Activated CD8-positive, alpha-beta T cell treated with anti-CD3 and anti-CD28 coated beads for 36 hours (primary cell): ENCODE measurements at regions not wholly inside any gene's neighbourhood (a gene's known extent, or its start where the extent isn't known, plus 50 kb on each side); places are given as distances from the start of the nearest gene placed in this dataset.

ENCODE experiments used
- ATAC-seq: fragments of 200-7000 bp; cut with Tn5 transposase; one replicate; pipeline ENCODE4 v1.10.0; 2021; ENCODE audit warnings: mild to moderate bottlenecking, moderate library complexity
- CTCF ChIA-PET: fragments of 350-600 bp; sonication (Branson Sonifier 250); formaldehyde crosslinking; loops from one replicate; lab custom pipeline; 2021; ENCODE audit warnings: antibody characterized with exemption; lab: Charles Lee
- POLR2A ChIA-PET: fragments of 350-600 bp; sonication (Branson Sonifier 250); formaldehyde crosslinking; loops from one replicate; lab custom pipeline; 2021; ENCODE audit warnings: antibody characterized with exemption; lab: Charles Lee
- DNase-seq: peaks from one replicate; pipeline ENCODE4 v3.0.0-alpha.2; 2020
- H3K27ac Mint-ChIP-seq: one replicate; pipeline ENCODE4 v1.8.0; 2021; ENCODE audit warnings: mild to moderate bottlenecking, mixed read lengths
- H3K27me3 Mint-ChIP-seq: one replicate; pipeline ENCODE4 v1.8.0; 2021; ENCODE audit warnings: mixed read lengths
- H3K36me3 Mint-ChIP-seq: one replicate; pipeline ENCODE4 v1.8.0; 2021; ENCODE audit warnings: low read depth, mixed read lengths
- H3K4me1 Mint-ChIP-seq: one replicate; pipeline ENCODE4 v1.8.0; 2021; ENCODE audit warnings: low read depth, mixed read lengths
- H3K4me3 Mint-ChIP-seq: one replicate; pipeline ENCODE4 v1.8.0; 2021; ENCODE audit warnings: mild to moderate bottlenecking, moderate library complexity, mixed read lengths
- H3K9me3 Mint-ChIP-seq: one replicate; pipeline ENCODE4 v1.8.0; 2021; ENCODE audit warnings: mixed read lengths
- intact Hi-C: fragments of 100-400 bp; cut with micrococcal nuclease; formaldehyde crosslinking; loops from one replicate; pipeline ENCODE4 v1.10.0; 2022
- TF ChIP-seq, protein P1 (sequence below): fragments of 200-600 bp; IDR thresholded peaks from one replicate; pipeline ENCODE4 v1.8.0; 2022; ENCODE audit warnings: antibody characterized with exemption, mild to moderate bottlenecking

DNA sequence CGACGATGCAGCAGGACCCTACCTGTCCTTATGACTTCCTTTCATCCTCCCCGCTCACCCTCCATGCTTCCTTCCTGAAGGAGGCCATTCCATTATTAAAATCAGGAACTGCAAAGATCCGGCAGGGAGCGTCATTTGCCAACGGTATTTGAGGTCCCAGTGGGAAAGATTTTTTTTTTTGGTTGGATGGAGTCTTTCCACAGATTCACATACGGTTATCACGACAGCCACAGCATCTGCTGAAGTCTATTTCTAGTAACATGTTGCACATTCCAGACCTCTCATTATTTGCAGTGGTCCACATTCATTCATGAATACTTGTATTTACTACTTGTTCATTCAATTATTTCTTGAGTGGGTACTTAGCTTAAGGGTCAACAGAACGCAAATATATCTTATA lies 94.7 kb upstream of the LYZL2 start:
- H3K36me3 Mint-ChIP-seq = no peaks in the 10 kb centered on the region
- ATAC-seq = no peak
- no peak overlapping the region for H3K27ac Mint-ChIP-seq
- H3K4me3 Mint-ChIP-seq = no peak overlapping the region
- H3K9me3 Mint-ChIP-seq = no peaks in the 10 kb centered on the region
- no peaks in the 10 kb centered on the region for H3K27me3 Mint-ChIP-seq
- no peak for DNase-seq
- H3K4me1 Mint-ChIP-seq = no peaks in the 10 kb centered on the region
- TF ChIP-seq, protein P1, sequence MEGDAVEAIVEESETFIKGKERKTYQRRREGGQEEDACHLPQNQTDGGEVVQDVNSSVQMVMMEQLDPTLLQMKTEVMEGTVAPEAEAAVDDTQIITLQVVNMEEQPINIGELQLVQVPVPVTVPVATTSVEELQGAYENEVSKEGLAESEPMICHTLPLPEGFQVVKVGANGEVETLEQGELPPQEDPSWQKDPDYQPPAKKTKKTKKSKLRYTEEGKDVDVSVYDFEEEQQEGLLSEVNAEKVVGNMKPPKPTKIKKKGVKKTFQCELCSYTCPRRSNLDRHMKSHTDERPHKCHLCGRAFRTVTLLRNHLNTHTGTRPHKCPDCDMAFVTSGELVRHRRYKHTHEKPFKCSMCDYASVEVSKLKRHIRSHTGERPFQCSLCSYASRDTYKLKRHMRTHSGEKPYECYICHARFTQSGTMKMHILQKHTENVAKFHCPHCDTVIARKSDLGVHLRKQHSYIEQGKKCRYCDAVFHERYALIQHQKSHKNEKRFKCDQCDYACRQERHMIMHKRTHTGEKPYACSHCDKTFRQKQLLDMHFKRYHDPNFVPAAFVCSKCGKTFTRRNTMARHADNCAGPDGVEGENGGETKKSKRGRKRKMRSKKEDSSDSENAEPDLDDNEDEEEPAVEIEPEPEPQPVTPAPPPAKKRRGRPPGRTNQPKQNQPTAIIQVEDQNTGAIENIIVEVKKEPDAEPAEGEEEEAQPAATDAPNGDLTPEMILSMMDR = no peak
- intact Hi-C loops = loop anchor here (5.0 kb wide), 1 partner anchor 37 kb away; no protein-coding TSS in a partner anchor
- CTCF ChIA-PET = interaction anchor here (9.1 kb wide), 1 partner anchor 35 kb away, joined by 119 read pairs; no protein-coding TSS in a partner anchor
- POLR2A ChIA-PET = no interaction called here

DNA sequence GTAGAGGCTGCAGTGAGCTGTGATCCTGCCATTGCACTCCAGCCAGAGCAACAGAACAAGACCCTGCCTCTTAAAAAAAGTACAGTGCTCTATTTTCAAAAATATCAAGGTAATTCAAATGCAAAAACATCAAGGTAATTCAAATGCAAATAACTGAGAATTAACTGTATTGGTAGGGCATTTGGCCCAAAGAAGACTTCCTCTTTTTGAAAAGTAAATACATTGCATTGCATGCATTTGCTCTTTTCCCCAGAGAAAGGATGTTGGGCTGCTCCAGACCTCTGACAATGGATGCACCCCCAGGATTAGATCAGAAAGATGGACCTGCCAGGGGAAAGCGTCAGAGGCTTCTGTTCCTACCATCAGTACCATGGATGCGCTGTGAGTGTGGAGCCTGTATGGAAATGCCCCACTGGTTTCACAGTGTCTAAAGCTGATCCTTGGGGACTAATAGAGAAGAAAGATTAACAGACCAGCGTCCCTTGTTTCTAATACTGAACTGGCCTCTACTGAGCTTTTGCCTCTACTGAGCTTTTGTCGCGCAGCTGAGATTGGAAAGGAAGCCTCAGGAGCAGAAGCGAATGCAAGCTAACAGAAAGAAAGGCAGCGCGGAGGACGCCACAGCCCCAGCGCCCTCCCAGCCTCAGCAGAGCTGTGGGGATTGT lies 93.5 kb upstream of the LYZL2 start:
- TF ChIP-seq, protein P1 = no peak
- ATAC-seq (no peak), DNase-seq (no peak)
- no peaks in the 10 kb centered on the region for H3K27me3 Mint-ChIP-seq
- ChIA-PET CTCF (interaction anchor here (1.0 to 9.1 kb wide), 6 partner anchors 10 to 83 kb away, joined by 3 to 119 read pairs (median 5); no protein-coding TSS in a partner anchor), POLR2A (no interaction called here)
- intact Hi-C loops = loop anchor here (5.0 kb wide), 1 partner anchor 36 kb away; no protein-coding TSS in a partner anchor
- no peaks in the 10 kb centered on the region for H3K9me3 Mint-ChIP-seq
- H3K36me3 Mint-ChIP-seq = no peaks in the 10 kb centered on the region
- H3K4me3 Mint-ChIP-seq = no peak overlapping the region
- no peak overlapping the region for H3K27ac Mint-ChIP-seq
- no peaks in the 10 kb centered on the region for H3K4me1 Mint-ChIP-seq

DNA sequence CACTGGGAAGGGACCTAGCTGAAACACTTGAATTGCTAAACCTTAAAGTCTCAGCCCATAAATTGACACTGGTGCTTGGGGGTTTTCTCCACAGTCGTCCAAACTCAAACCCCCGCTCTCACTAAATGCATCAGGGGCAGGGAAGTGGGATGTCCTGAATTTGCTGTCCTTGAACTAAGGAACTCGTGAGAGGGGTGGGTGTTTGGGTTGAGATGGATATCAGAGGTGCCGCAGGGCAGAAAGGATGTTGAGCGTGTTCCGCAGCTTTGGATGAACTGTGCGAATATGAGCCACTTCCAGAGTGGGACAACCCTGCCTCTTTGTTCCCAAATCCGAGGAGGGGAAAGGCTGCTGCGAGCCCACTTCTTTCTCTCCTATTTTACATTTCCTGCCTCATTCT lies 90.3 kb upstream of the LYZL2 start:
- H3K27me3 Mint-ChIP-seq = no peaks in the 10 kb centered on the region
- intact Hi-C loops = loop anchor here (5.0 kb wide), 1 partner anchor 33 kb away; no protein-coding TSS in a partner anchor
- H3K36me3 Mint-ChIP-seq = no peaks in the 10 kb centered on the region
- H3K27ac Mint-ChIP-seq = no peak overlapping the region
- ATAC-seq = no peak
- H3K9me3 Mint-ChIP-seq = no peaks in the 10 kb centered on the region
- CTCF ChIA-PET = interaction anchor here (1.0 to 9.1 kb wide), 6 partner anchors 10 to 80 kb away, joined by 4 to 119 read pairs (median 7); no protein-coding TSS in a partner anchor
- H3K4me3 Mint-ChIP-seq = no peak overlapping the region
- TF ChIP-seq, protein P1 = no peak
- POLR2A ChIA-PET = interaction anchor here (0.7 to 0.9 kb wide), 2 partner anchors 30 to 34 kb away, joined by 3 to 4 read pairs; no protein-coding TSS in a partner anchor
- no peaks in the 10 kb centered on the region for H3K4me1 Mint-ChIP-seq
- no peak for DNase-seq

DNA sequence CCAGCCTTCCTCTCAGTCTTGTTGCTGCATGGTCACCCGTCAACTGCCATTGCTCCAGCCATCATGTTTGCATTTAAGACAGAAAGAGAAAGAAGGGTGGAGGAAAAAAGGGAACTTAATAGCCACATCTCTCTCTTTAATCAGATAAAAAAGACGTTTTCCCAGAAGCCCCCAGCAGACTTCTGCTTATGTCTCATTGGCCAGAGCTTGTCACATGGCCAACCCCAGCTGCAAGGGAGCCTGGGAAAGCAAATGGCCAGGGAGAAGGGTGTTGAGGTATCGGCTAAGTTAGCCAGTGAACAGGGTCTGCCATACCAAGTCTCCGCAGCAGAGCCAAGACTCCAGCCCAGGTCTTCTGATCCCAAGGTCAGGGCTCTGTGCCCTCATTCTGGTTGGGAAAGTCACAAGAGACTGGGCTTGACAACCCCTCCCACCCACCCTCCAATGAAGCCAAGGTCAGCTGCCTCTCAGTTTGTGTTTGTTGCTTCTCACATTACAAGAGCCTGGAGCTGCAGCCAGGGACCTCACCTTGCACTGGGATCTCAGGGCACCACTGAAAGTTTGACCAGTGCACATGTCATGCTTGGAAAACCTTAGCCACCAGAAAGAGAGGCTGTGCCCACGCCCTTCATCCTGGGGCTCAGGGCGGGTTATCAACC lies 80.3 kb upstream of the LYZL2 start:
- ChIA-PET POLR2A (no interaction called here), CTCF (interaction anchor here (0.7 to 2.2 kb wide), 6 partner anchors 8 to 23 kb away, joined by 3 to 15 read pairs (median 4); no protein-coding TSS in a partner anchor)
- Mint-ChIP-seq H3K27ac (no peak overlapping the region), H3K4me3 (no peak overlapping the region), H3K4me1 (peaks cover 16% of the 10 kb centered on the region), H3K27me3 (no peaks in the 10 kb centered on the region), H3K9me3 (peaks cover 16% of the 10 kb centered on the region), H3K36me3 (peaks cover 13% of the 10 kb centered on the region)
- intact Hi-C loops = no loop called here
- no peak for DNase-seq
- TF ChIP-seq, protein P1 = no peak
- no peak for ATAC-seq
